SK-N-SH treated with all-trans-retinoic acid at 6 μM for 48 hours (cell line): ENCODE measurements at regions not wholly inside any gene's neighbourhood (a gene's known extent, or its start where the extent isn't known, plus 50 kb on each side); places are given as distances from the start of the nearest gene placed in this dataset.

Source experiments
- ATAC-seq: fragments of 200-7000 bp; cut with Tn5 transposase; 3 replicates; pipeline ENCODE4 v1.9.1; 2020; ENCODE audit warnings: mild to moderate bottlenecking, moderate library complexity
- ARNTL ChIP-seq: fragments of 450-650 bp; formaldehyde crosslinking; IDR thresholded peaks from 2 replicates; pipeline ENCODE4 v1.5.0; 2020; ENCODE audit warnings: low read depth, mild to moderate bottlenecking, moderate library complexity, borderline replicate concordance
- BACH2 ChIP-seq: fragments of 250-450 bp; sonication (Bioruptor Pico); IDR thresholded peaks from 2 replicates; pipeline ENCODE4 v1.9.0; 2021; ENCODE audit warnings: mild to moderate bottlenecking, borderline replicate concordance
- CSDC2 ChIP-seq: fragments of 250-450 bp; sonication (Bioruptor Pico); IDR thresholded peaks from 2 replicates; pipeline ENCODE4 v1.5.0; 2020; ENCODE audit warnings: mild to moderate bottlenecking, moderate library complexity
- ESRRG ChIP-seq: fragments of 250-450 bp; sonication (Bioruptor Pico); IDR thresholded peaks from 2 replicates; pipeline ENCODE4 v1.6.1; 2021; ENCODE audit warnings: mild to moderate bottlenecking
- GLIS3 ChIP-seq: fragments of 250-450 bp; sonication (Bioruptor Pico); IDR thresholded peaks from 2 replicates; pipeline ENCODE4 v1.5.0; 2020; ENCODE audit warnings: mild to moderate bottlenecking, moderate library complexity
- ISL1 ChIP-seq: fragments of 250-450 bp; sonication (Bioruptor Pico); IDR thresholded peaks from 2 replicates; pipeline ENCODE4 v2.1.2; 2022; ENCODE audit warnings: mild to moderate bottlenecking, moderate library complexity
- OSR1 ChIP-seq: fragments of 250-450 bp; sonication (Bioruptor Pico); IDR thresholded peaks from 2 replicates; pipeline ENCODE4 v1.8.0; 2022; ENCODE audit warnings: moderate library complexity, mild to moderate bottlenecking, inconsistent platforms
- PPARA ChIP-seq: fragments of 250-450 bp; sonication (Bioruptor Pico); IDR thresholded peaks from 2 replicates; pipeline ENCODE4 v1.5.0; 2020; ENCODE audit warnings: mild to moderate bottlenecking, borderline replicate concordance
- RARB ChIP-seq: fragments of 250-450 bp; sonication (Bioruptor Pico); IDR thresholded peaks from 2 replicates; pipeline ENCODE4 v1.8.0; 2021; ENCODE audit warnings: mild to moderate bottlenecking, moderate library complexity
- SNAI2 ChIP-seq: fragments of 250-450 bp; sonication (Bioruptor Pico); IDR thresholded peaks from 2 replicates; pipeline ENCODE4 v1.5.0; 2020; ENCODE audit warnings: mild to moderate bottlenecking, moderate library complexity
- TCF4 ChIP-seq: fragments of 250-450 bp; sonication (Bioruptor Pico); IDR thresholded peaks from 2 replicates; pipeline ENCODE4 v1.8.0; 2021; ENCODE audit warnings: mild to moderate bottlenecking, moderate library complexity, borderline replicate concordance
- TOX ChIP-seq: fragments of 250-450 bp; sonication (Bioruptor Pico); IDR thresholded peaks from 2 replicates; pipeline ENCODE4 v1.8.0; 2021; ENCODE audit warnings: mild to moderate bottlenecking, moderate library complexity, borderline replicate concordance
- ZC3H10 ChIP-seq: fragments of 250-450 bp; sonication (Bioruptor Pico); IDR thresholded peaks from 2 replicates; pipeline ENCODE4 v1.5.1; 2021; ENCODE audit warnings: mild to moderate bottlenecking, moderate library complexity
- ZFP3 ChIP-seq: fragments of 250-450 bp; sonication (Bioruptor Pico); IDR thresholded peaks from 2 replicates; pipeline ENCODE4 v1.5.0; 2020; ENCODE audit warnings: mild to moderate bottlenecking, moderate library complexity
- ZFP30 ChIP-seq: fragments of 450-650 bp; formaldehyde crosslinking; IDR thresholded peaks from 2 replicates; pipeline ENCODE4 v1.5.0; 2022; ENCODE audit warnings: mild to moderate bottlenecking, moderate library complexity
- ZNF565 ChIP-seq: fragments of 450-650 bp; formaldehyde crosslinking; conservative IDR thresholded peaks from 2 replicates; pipeline ENCODE4 v1.5.0; 2020; ENCODE audit warnings: low read depth, mild to moderate bottlenecking, moderate library complexity
- ZNF70 ChIP-seq: fragments of 450-650 bp; formaldehyde crosslinking; IDR thresholded peaks from 2 replicates; pipeline ENCODE4 v1.5.0; 2020; ENCODE audit warnings: mild to moderate bottlenecking, moderate library complexity
- ZNF8 ChIP-seq: fragments of 450-650 bp; formaldehyde crosslinking; IDR thresholded peaks from 2 replicates; pipeline ENCODE4 v1.5.0; 2020; ENCODE audit warnings: mild to moderate bottlenecking, moderate library complexity
- TF ChIP-seq, protein P1 (sequence below): fragments of 250-450 bp; sonication (Bioruptor Pico); IDR thresholded peaks from 2 replicates; pipeline ENCODE4 v1.8.0; 2021; ENCODE audit warnings: low read depth, mild to moderate bottlenecking, moderate library complexity, borderline replicate concordance
- TF ChIP-seq, protein P2 (sequence below): fragments of 250-450 bp; sonication (Bioruptor Pico); IDR thresholded peaks from 2 replicates; pipeline ENCODE4 v1.8.0; 2020; ENCODE audit warnings: mild to moderate bottlenecking, moderate library complexity, borderline replicate concordance
- TF ChIP-seq, protein P3 (sequence below): fragments of 250-450 bp; sonication (Bioruptor Pico); IDR thresholded peaks from 2 replicates; pipeline ENCODE4 v1.5.1; 2020; ENCODE audit warnings: low read depth, mild to moderate bottlenecking, moderate library complexity
- TF ChIP-seq, protein P4 (sequence below): fragments of 250-450 bp; sonication (Bioruptor Pico); IDR thresholded peaks from 2 replicates; pipeline ENCODE4 v1.5.1; 2021; ENCODE audit warnings: mild to moderate bottlenecking, moderate library complexity

DNA sequence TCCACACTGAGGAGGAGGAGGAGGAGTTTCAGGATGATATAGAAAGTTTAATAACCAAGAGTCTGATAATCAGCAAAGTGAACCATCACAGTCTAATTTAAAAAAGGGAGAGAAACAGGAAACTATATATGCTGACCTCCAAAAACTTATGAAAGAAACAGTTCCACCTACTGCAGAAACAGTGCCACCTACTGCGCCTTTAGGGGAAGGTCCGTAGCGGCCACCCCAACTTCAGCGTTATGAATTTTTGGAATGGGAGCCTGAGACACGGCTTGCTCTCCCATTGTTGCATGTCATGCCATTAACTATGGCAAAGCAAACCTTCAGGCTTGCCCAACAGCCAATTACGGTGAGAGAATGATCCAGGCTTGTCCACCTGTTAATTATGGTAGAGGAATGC, 1719.2 kb upstream of the LRRTM1 start:
- ATAC-seq, result no peak
- TF ChIP-seq GLIS3 (CRISPR knock-in tag) (no peak), RARB (CRISPR knock-in tag) (no peak), PPARA (no peak), BACH2 (CRISPR knock-in tag) (no peak), TOX (CRISPR knock-in tag) (no peak), SNAI2 (CRISPR knock-in tag) (no peak), ESRRG (CRISPR knock-in tag) (no peak), ZFP3 (CRISPR knock-in tag) (no peak), ZFP30 (CRISPR knock-in tag) (no peak), ARNTL (CRISPR knock-in tag) (no peak), ISL1 (no peak), ZC3H10 (CRISPR knock-in tag) (no peak), TCF4 (no peak), OSR1 (CRISPR knock-in tag) (no peak)
- TF ChIP-seq, protein P1, sequence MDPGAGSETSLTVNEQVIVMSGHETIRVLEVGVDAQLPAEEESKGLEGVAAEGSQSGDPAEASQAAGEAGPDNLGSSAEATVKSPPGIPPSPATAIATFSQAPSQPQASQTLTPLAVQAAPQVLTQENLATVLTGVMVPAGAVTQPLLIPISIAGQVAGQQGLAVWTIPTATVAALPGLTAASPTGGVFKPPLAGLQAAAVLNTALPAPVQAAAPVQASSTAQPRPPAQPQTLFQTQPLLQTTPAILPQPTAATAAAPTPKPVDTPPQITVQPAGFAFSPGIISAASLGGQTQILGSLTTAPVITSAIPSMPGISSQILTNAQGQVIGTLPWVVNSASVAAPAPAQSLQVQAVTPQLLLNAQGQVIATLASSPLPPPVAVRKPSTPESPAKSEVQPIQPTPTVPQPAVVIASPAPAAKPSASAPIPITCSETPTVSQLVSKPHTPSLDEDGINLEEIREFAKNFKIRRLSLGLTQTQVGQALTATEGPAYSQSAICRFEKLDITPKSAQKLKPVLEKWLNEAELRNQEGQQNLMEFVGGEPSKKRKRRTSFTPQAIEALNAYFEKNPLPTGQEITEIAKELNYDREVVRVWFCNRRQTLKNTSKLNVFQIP, result no peak
- TF ChIP-seq, protein P2, sequence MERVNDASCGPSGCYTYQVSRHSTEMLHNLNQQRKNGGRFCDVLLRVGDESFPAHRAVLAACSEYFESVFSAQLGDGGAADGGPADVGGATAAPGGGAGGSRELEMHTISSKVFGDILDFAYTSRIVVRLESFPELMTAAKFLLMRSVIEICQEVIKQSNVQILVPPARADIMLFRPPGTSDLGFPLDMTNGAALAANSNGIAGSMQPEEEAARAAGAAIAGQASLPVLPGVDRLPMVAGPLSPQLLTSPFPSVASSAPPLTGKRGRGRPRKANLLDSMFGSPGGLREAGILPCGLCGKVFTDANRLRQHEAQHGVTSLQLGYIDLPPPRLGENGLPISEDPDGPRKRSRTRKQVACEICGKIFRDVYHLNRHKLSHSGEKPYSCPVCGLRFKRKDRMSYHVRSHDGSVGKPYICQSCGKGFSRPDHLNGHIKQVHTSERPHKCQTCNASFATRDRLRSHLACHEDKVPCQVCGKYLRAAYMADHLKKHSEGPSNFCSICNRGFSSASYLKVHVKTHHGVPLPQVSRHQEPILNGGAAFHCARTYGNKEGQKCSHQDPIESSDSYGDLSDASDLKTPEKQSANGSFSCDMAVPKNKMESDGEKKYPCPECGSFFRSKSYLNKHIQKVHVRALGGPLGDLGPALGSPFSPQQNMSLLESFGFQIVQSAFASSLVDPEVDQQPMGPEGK (CRISPR knock-in tag), result no peak
- TF ChIP-seq, protein P3, sequence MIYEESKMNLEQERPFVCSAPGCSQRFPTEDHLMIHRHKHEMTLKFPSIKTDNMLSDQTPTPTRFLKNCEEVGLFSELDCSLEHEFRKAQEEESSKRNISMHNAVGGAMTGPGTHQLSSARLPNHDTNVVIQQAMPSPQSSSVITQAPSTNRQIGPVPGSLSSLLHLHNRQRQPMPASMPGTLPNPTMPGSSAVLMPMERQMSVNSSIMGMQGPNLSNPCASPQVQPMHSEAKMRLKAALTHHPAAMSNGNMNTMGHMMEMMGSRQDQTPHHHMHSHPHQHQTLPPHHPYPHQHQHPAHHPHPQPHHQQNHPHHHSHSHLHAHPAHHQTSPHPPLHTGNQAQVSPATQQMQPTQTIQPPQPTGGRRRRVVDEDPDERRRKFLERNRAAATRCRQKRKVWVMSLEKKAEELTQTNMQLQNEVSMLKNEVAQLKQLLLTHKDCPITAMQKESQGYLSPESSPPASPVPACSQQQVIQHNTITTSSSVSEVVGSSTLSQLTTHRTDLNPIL (CRISPR knock-in tag), result no peak
- TF ChIP-seq, protein P4, sequence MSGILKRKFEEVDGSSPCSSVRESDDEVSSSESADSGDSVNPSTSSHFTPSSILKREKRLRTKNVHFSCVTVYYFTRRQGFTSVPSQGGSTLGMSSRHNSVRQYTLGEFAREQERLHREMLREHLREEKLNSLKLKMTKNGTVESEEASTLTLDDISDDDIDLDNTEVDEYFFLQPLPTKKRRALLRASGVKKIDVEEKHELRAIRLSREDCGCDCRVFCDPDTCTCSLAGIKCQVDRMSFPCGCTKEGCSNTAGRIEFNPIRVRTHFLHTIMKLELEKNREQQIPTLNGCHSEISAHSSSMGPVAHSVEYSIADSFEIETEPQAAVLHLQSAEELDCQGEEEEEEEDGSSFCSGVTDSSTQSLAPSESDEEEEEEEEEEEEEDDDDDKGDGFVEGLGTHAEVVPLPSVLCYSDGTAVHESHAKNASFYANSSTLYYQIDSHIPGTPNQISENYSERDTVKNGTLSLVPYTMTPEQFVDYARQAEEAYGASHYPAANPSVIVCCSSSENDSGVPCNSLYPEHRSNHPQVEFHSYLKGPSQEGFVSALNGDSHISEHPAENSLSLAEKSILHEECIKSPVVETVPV (CRISPR knock-in tag), result no peak

DNA sequence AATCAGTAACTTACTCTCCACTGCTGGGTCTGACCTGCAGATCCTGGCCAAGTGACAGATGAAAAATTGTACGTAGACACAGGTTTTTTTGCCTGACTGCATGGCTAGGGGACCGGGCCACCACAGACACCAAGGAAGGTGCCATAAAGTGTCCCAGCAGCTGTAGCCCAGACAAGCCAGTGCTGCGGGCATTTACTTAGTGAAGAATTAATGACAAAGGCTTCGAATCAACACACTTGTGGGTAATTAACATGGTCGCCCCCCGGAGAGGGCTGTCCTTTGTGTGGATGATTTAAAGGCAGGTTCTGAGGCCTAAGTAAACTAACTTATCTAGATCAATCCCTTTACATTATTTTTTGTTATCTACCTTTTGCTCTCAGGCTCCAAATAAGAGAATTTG, 1709.1 kb upstream of the LRRTM1 start:
- ATAC-seq, result no peak

More for the DNA sequence above, 1709.1 kb upstream of the LRRTM1 start:
- TF ChIP-seq CSDC2 (CRISPR knock-in tag) (no peak), ESRRG (CRISPR knock-in tag) (no peak), PPARA (no peak), GLIS3 (CRISPR knock-in tag) (no peak), ZFP3 (CRISPR knock-in tag) (no peak), ZNF70 (CRISPR knock-in tag) (no peak), ZNF565 (CRISPR knock-in tag) (no peak), SNAI2 (CRISPR knock-in tag) (no peak), BACH2 (CRISPR knock-in tag) (no peak), TCF4 (no peak), ZNF8 (no peak), ARNTL (CRISPR knock-in tag) (no peak), ZFP30 (CRISPR knock-in tag) (no peak), ZC3H10 (CRISPR knock-in tag) (no peak)
- TF ChIP-seq, protein P4 (CRISPR knock-in tag), result no peak
- TF ChIP-seq, protein P1, result no peak
- TF ChIP-seq, protein P3 (CRISPR knock-in tag), result no peak
- TF ChIP-seq, protein P2 (CRISPR knock-in tag), result no peak
